ENCODE measurements at regions not wholly inside any gene's neighbourhood (a gene's known extent, or its start where the extent isn't known, plus 50 kb on each side); places are given as distances from the start of the nearest gene placed in this dataset.

DNA sequence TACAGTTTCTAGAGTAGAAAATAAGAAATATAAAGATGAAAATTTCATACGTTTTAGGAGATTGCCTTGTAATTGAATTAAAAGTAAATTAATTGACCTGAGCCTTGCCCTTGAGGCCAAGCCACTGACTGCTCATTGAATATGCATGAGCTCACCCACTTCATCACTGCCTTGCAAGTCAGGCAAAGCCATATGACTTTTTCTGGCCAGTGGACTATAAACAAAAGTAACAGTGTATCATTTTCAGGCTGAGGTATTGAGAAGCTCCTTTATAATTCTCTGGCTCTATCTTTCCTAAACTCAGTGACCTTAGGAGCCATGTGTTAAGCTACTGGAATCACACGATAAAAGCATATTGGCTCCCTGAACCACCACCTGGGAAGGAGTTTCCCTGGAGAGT is 369.3 kb downstream of the NUAK1 start:
- DNase-seq (ENCODE audit: low read depth, low spot score) = no peak
- no peak overlapping the region for H3K27ac ChIP-seq

DNA sequence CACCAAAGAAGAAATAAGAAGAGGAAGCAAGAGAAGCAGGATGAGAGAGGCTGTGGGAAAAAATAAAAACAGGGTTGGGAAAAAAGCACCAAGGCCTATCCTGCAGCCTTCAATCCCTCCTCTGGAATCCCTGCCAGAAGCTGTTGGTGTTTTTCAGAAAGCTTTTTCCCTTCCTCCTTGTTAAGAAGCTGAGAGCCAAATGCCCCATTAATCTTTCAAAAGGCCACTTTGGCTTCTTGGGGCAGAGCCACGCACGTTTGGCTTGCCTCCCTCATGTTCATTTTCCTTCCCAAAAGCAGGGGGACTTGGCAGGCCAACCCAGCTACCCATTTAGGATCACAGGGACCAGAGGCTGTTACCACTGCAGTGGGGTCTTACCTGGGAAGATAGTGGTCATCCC is 365.3 kb downstream of the NUAK1 start:
- DNase-seq (ENCODE audit: low read depth, low spot score) = no peak
- H3K27ac ChIP-seq = no peak overlapping the region

DNA sequence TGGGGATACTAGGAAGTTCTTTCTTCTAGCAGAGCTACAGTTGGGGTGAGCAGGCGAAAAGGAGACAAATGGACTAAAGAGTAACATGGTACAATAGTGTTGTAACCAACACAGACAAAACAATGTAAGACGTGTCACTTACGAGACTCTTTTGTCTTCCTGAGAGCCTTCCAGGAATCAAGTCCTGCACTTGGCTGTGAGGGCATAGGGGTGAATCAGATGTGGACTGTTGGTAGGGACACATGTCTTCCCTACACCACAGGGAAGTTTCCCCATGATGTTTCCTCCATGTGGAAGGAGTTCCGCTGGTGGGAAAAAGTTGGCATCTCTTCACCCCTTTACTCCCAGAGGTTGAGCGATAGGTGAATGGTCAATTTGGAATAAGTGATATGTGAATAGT is 364.7 kb downstream of the NUAK1 start:
- DNase-seq (ENCODE audit: low read depth, low spot score) = no peak
- no peak overlapping the region for H3K27ac ChIP-seq

DNA sequence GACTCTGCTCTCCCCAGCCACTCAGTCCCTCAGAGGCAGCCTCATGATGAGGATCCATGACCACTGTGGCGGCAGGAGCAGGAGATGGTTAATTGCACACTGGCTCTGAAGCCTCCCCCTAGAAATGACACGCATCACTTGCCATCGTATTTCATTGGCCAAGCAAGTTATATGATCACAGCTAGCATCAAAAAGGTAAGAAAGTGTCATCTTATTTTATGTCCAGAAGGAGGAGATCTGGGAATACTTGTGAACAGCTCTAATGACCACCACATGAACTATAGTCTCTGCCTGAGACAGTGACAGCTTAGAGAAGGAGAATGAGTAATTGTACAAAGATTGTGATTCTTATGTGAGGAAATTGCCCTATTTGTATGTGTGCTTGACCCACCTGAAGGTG is 363.4 kb downstream of the NUAK1 start:
- no peak for DNase-seq (ENCODE audit: low read depth, low spot score)
- H3K27ac ChIP-seq = no peak overlapping the region

DNA sequence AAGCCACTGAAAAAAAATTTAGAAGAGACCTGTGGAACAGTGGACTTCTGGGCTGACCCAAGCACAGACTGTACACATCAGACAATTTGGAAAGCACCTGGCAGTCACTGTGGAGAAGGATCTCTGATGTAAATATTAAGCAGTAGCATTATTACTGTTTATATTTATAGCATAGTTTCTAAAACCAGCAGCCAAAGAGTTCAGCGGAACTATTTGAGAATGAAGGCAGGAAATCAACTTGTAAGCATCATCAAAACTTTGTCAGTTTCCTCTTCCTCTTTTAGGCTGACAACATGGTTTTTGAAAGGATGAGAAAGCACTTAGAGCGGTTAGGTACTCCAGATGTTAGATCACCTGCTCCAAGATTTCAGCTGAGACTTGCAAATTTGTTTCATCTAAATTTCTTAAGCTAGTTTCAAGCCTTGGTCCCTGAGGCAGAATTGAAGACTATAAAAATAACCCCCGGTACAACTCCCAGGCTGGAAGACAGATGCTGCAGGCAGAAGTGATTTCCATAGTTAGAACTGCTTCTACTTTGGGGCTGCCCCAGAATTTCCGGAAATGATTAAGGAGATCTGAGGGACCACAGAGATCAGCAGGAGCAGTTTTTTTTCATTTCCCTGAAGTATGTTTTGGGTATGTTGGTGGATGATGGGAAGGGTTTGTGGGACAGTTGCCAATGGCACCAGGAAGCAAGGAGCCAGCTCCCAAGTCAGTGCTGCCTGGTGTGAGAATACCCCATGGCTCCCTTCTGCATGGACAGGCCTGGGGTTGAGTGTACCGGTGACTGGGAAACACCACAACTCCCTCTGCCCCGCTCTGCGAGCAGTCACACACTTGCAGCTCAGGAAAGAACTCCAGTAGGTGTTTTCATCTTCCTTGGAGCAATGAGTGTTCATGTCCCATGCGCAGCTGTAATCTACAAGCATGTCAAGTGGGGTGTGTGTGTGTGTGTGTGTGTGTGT is 354.5 kb downstream of the NUAK1 start:
- DNase-seq (ENCODE audit: low read depth, low spot score) = no peak
- no peak overlapping the region for H3K27ac ChIP-seq

DNA sequence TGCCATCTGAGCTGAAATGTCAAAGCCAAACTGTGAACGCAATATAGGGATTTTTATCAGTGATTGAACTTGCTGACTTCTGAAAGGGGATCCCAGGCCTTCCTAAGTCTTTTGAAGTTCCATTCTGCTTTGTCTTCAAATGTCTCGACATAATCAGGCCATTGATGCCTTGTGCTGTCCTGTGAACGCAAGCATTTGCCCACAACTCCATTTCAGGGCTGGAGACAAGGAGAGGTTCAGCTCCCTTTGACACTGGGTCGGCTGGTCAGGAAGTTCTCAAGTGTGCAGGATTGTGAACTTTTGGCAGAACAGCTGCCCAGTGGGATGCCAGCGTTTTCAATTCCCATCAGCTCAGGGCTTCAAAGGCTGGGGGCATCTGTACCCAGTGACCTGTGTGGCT is 345.3 kb downstream of the NUAK1 start:
- no peak for DNase-seq (ENCODE audit: low read depth, low spot score)
- H3K27ac ChIP-seq = no peak overlapping the region

DNA sequence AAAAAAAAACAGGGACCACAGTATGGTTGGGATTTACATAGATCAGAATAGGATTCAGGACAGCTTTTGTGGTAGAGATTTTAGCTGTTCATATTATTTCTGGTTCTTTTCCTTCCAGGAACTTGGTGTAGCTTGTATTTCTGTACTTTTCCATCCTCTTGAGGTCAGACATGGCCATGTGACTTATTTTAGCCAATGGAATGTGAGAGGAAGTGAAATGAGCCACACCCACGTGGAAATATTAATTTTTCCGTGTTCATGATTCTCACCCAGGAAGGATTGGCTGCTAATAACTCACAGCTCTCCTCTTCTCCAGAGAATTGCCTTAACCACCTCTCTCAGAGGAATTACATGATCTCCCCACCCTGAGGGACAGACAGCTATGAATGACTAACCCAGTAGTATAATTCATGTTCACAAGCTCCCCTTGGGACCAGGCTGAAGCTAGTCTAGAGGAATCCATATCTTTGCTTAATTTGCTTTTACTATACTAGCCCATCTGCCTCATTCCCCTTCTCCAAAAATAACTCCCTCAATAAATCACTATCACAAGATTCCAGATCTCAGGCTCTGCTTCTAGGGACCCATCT is 340.4 kb downstream of the NUAK1 start:
- no peak overlapping the region for H3K27ac ChIP-seq
- DNase-seq (ENCODE audit: low read depth, low spot score) = no peak

DNA sequence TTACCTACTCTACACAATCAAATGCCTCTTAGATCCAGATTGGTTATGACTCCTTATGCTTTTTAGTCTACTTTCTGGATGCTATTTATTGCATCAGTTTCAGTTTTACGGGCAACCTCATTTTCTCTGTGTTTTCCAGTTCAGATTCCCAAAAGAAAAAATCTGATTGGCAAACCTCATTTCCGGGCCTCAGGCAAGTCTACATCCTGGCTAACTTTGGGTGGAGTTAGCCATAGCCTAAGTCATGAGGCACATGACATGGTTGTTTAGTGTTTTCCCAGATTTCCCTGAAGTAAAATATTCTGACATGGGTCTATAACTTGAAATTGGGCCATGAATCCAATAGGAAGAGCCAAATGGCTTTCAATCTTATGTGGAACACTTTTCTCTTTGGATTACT is 339.7 kb downstream of the NUAK1 start:
- H3K27ac ChIP-seq = no peak overlapping the region
- DNase-seq (ENCODE audit: low read depth, low spot score) = no peak

DNA sequence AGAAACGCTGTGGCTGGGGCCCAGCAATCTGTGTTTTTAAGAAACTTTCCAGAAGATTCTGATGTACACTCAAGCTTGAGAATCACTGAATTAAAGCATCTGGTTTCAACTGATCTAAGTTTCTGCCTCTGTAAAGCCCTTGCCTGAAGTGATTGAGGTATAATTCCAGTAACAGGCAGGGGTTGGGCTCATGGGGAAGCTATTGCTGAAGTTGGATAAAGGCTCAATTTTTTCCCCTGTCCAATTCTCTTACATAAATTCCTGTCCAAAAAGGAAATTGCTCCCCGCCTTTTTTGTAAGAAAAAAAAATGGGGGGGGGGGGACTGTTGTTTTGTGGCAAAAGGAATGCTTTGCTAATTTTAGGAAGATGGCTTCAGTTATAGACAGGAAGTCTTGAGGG is 337.4 kb downstream of the NUAK1 start:
- no peak for DNase-seq (ENCODE audit: low read depth, low spot score)

DNA sequence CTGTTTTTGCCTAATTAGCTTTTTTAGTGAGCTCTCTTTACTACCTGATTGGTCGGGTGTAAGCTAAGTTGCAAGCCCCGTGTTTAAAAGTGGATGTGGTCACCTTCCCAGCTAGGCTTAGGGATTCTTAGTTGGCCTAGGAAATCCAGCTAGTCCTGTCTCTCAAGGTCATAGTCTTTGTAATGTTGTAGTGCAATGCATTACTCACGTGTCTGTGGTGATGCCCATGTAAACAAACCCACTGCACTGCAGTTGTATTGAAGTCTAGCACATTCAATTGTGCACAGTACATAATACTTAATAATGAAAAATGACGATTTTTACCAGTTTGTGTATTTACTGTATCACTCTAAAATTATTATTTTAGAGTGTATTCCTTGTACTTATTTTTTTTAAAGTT is 335.5 kb downstream of the NUAK1 start:
- H3K27ac ChIP-seq = no peak overlapping the region
- peak; percentile 27 for DNase-seq (ENCODE audit: low read depth, low spot score)

More for the DNA sequence above, 337.4 kb downstream of the NUAK1 start:
- no peak overlapping the region for H3K27ac ChIP-seq

DNA sequence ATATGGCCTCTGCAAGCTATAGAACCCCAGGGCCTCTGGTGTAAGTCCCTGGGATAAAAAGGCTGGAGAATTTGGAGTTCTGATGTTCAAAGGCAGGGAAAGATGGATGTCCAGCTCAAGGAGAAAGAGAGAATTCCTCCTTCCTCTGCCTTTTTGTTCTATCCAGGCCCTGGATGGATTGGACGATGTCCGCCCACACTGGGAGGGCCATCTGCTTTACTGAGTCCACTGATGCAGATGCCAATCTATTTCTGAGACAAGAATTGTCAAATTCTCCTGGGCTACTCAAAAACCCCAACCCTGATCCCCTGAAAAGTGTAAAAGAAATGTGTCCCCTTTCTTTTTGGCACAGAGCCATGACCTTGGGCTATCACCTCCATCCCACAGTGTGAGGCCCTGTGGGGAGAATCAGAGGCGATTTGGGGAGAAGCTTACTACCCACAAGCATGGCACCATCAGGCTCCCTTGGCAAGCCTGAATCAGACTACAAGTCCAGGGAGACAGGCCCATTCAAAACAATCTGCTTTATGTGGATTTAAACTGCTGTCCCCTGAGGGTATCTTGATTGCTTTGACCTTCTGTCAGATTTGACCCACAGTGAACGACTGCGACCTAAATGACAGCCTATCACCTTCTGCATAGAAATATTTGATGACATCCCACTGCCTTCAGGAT is 334.0 kb downstream of the NUAK1 start:
- no peak overlapping the region for H3K27ac ChIP-seq
- no peak for DNase-seq (ENCODE audit: low read depth, low spot score)

DNA sequence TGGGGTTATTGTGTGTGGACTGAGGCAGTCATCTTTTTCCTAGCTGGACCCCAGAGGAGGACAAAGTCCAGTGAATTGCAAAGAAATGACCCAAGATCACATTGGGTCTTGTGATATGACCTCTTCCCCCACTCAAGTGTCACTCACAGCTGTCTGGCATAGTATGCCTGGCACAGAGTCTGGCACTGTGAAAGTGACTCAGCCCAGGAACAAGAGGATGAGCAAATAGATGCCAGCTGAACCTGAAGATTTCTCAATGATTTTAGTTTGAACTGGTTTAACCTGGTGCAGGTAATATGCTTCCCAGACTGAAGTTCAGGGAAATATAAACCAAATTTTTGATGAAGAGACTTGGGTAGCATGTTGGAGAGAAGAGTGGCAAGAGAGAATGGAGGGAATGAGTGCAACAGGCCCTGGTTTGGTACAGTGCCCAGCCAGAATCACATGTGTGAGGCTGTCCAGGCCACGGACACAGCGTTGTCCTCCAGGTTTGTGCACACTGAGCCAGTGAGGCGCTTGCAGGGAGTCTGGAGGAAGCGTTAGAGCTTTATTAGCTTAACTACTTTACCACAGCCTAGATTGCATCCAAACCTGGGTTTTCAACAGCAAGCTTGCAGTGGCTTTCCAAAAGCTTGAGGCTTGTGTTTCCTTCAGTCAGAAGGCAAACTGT is 332.9 kb downstream of the NUAK1 start:
- no peak overlapping the region for H3K27ac ChIP-seq
- no peak for DNase-seq (ENCODE audit: low read depth, low spot score)

DNA sequence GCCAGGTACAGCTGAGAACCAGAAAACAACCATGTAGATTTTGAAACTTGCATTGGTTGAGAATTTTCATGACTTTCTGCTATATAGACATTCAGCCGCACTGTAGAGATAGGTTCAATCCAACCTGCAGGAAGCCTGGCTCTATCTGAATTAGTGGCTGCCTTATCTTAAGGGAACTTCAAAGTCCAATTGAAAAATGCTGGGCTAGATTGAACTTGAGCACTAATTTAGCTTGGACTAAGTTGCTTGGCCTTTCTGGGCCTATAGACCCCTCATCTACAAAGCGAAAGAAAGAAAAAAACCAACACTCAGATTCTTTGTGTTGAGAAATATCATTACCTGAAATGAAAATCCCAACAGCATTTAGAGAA is 332.4 kb downstream of the NUAK1 start:
- no peak for DNase-seq (ENCODE audit: low read depth, low spot score)
- no peak overlapping the region for H3K27ac ChIP-seq

DNA sequence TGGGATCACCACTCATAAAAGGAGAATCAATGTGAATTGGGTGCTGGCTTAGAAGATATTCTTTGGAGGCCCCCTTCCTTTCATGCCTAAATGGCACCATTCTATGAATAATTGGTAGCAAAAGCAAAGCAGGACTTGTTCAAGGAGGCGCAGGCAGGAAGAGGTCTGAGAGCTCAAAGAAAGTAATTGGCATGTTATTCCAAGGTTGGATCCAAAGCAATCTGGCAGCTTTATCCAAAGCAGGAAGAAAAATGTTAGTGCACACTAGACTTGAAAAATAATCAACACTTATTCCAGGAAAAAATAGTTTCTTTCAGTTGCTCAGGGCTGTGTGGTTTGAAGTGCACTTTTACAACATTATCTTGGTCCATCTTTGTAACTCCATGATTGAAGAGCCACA is 326.4 kb downstream of the NUAK1 start:
- H3K27ac ChIP-seq = no peak overlapping the region
- DNase-seq (ENCODE audit: low read depth, low spot score) = no peak

DNA sequence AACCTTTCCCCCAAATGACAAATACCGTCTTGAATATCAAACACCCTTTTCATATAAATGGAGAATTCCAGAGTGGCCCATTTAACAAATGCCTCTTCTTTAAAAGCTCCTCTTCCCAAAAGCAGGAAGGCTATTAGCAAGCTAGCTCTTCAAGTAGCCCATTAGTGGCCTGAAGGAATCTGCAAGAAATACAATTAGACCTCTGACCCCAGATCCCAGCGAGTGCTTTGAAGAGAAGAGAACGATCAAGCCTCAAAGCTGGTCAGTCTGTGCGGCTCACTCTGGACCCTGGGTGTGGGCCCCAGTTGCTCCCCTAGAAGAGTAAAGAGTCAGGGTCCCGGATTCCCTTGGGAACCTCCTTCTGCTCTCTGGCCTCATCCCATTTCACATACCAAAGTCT is 325.6 kb downstream of the NUAK1 start:
- no peak overlapping the region for H3K27ac ChIP-seq

DNA sequence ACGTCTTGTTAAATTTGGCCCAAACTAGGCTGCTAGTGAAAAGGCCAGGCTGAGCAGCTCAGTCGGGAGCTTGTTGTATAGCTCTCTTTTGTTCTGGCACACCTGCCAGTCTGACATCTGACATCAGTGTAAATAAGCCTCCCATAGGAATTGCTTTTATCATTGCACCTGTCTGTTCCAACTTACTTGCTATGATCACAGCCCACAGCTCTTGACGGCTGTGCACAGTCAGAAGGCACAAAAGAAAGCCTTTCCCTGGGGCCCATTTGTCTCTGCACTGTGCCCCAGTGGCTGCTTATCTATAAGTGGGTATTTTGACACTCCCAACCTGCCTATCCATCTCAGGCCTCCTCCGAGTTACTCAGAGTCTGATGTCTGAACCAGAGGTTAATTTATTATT is 324.5 kb downstream of the NUAK1 start:
- DNase-seq (ENCODE audit: low read depth, low spot score) = no peak
- H3K27ac ChIP-seq = no peak overlapping the region

More for the DNA sequence above, 325.6 kb downstream of the NUAK1 start:
- no peak for DNase-seq (ENCODE audit: low read depth, low spot score)

DNA sequence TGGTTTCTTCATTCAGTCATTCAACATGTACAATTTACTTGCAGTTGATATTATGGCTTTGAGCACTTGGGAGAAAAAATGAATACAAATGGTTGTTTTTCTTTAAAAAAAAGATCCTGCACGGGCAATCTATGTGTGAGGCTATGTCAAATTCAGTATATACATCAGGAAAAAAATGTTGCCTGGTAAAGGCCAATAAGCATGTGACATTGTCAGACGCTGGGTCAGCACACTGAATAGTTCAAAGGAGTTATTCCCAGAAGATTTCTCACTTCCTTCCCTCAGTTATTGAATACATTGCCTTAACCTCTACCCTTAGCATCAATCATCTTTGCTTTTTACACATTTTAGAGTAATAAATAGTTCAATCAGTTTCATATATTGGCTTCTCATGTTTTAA is 319.2 kb downstream of the NUAK1 start:
- no peak for DNase-seq (ENCODE audit: low read depth, low spot score)
- no peak overlapping the region for H3K27ac ChIP-seq

DNA sequence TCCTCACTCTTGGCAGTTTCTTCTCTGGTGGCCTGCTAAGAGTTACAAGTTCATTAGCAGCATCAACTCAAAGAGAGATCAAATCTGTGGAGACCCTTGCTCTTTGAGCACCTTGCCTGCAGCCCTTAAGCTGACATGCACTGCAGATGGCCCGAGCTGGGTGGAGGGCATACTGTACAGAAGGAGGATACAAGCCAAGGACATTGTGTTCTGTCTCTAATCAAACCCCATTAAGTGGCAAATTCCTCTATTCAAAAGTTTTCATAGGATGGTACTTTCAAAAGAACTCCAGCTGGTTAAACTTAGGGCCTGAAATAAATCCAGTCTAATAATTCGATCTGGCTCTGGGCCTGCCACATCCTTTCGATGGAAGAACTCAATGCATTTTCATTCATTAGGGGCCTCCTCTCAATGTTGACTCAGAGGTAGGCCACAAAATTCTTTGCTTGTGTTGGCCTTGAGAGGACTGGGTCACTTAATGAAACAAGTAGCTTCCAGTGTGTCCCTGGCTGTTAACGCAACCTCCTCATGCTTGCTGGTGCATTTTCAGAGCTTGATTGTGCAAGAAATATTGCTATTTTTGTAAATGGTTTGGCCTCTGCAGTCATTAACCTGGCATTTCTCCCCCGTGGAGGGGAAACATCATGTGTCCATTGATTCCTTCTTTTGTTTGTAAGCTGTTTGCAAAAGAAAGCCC is 318.2 kb downstream of the NUAK1 start:
- no peak overlapping the region for H3K27ac ChIP-seq
- no peak for DNase-seq (ENCODE audit: low read depth, low spot score)

DNA sequence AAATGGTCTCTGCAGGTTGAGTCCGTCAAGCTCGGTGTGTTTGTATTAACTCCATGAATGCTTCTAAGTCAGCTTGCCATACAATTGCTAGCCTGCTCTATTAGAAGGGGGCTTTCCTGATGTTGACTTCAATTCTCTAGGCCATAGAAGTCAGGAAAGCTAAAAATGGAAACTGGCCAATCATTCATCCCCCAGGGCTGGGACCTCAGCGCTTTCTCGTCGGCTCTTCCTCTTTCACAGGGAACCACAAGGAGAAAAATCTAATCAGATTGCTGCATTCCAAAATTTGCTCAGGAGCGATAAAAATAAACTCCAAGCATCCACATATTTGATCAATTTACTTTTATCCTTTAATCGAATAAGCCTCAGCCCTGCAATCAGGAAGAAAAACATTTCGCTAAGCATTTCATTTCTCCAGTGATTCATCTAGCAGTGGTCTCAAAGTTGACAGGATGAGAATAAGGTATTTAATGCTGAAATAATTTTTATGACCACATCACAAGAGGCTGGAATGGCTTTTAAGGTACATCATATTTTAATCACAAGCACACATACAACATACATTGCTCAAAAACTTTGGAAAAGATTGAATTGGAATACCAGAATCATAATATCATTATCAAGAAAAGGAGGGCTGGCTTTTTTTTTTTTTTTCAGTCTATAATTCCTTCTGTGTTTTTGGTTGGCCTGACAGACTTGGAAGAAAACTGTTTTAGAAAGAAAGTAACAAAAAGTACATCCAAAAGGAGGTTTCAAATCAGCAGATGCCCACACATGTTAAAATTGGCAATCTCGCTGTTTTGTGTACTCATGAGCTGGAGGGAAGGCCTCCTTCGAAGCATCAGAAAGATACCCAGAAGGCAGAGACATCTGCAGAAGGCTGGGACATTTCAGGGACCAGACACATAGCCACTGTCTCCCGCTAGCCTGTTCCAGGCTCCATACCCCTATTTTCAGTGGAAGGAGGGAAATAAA is 316.3 kb downstream of the NUAK1 start:
- DNase-seq (ENCODE audit: low read depth, low spot score) = no peak
- no peak overlapping the region for H3K27ac ChIP-seq
